Cardiac muscle cell (in vitro differentiated cells and primary cell): ENCODE measurements at regions not wholly inside any gene's neighbourhood (a gene's known extent, or its start where the extent isn't known, plus 50 kb on each side); places are given as distances from the start of the nearest gene placed in this dataset.

Experiments used
- DNase-seq, 2 donors: peaks; one replicate each; pipeline versions ENCODE4 v3.0.0 to v3.0.0-alpha.2; 2010 to 2017; ENCODE audit warnings: low read depth in 1 of 2, low spot score in 1 of 2
- H3K27ac ChIP-seq: fragments of 200-600 bp; sonication (generic); 2 replicates; pipeline ENCODE4 v1.5.1; 2016
- H3K27me3 ChIP-seq: fragments of 200-600 bp; sonication (generic); 2 replicates; pipeline ENCODE4 v1.6.0; 2016; ENCODE audit warnings: control low read depth
- H3K36me3 ChIP-seq: fragments of 200-600 bp; sonication (generic); 2 replicates; pipeline ENCODE4 v1.5.1; 2016; ENCODE audit warnings: control low read depth
- H3K4me1 ChIP-seq: fragments of 200-600 bp; sonication (generic); 2 replicates; pipeline ENCODE4 v1.8.1; 2017; ENCODE audit warnings: low read depth, mild to moderate bottlenecking, mixed run types
- H3K4me3 ChIP-seq: fragments of 200-600 bp; sonication (generic); 2 replicates; pipeline ENCODE4 v1.5.1; 2016; ENCODE audit warnings: mild to moderate bottlenecking
- H3K9me3 ChIP-seq: fragments of 200-600 bp; sonication (generic); 2 replicates; pipeline ENCODE4 v1.5.1; 2017; ENCODE audit warnings: low read depth, mild to moderate bottlenecking, control low read depth
- TF ChIP-seq, protein P1 (sequence below): IDR thresholded peaks from 2 replicates; pipeline ENCODE4 v1.5.1; 2012; ENCODE audit warnings: low read depth, mild to moderate bottlenecking, low read length

DNA sequence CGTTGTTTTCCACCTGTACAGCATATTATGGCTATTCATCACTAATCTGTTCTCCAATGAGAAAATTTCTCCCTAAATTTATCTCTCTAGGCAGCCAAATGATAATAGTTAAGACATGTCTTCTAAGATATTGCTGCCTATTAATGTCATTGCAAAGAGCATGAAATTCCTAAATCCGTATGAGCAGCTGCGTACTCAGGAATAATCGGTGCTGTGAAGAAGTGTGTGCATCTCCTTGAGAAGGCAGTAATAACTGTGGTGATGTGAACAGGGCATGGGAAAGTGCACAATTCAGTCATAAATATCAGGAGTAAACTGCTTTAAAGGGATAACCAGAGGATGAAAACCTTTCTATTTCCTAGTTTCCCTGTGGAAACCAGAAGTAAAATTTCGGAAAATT lies 112.2 kb downstream of the SLITRK5 start:
- TF ChIP-seq, protein P1, sequence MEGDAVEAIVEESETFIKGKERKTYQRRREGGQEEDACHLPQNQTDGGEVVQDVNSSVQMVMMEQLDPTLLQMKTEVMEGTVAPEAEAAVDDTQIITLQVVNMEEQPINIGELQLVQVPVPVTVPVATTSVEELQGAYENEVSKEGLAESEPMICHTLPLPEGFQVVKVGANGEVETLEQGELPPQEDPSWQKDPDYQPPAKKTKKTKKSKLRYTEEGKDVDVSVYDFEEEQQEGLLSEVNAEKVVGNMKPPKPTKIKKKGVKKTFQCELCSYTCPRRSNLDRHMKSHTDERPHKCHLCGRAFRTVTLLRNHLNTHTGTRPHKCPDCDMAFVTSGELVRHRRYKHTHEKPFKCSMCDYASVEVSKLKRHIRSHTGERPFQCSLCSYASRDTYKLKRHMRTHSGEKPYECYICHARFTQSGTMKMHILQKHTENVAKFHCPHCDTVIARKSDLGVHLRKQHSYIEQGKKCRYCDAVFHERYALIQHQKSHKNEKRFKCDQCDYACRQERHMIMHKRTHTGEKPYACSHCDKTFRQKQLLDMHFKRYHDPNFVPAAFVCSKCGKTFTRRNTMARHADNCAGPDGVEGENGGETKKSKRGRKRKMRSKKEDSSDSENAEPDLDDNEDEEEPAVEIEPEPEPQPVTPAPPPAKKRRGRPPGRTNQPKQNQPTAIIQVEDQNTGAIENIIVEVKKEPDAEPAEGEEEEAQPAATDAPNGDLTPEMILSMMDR, result no peak
- H3K27ac ChIP-seq, result no peak overlapping the region
- no peaks in the 10 kb centered on the region for H3K36me3 ChIP-seq
- no peaks in the 10 kb centered on the region for H3K27me3 ChIP-seq
- H3K4me1 ChIP-seq, result no peaks in the 10 kb centered on the region
- no peaks in the 10 kb centered on the region for H3K9me3 ChIP-seq
- H3K4me3 ChIP-seq, result no peak overlapping the region
- no peak for DNase-seq

DNA sequence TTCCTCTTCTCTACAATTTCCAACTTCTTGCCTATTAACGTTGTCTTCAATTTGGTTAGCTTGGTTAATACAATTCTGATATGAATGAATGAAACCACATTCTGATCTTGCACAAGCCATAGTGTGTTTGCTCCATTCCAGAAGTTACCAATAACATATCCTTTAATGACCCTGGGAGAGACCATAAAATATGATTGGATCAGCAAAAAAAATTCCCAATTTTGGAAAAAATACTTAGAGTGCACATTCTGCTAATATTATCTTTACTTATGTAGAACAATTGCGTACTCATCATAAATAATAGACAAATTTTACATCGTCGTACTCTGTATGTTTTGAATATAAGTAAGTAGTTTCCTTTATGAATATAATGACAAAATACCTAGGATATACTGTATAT lies 117.2 kb downstream of the SLITRK5 start:
- no peak for DNase-seq
- TF ChIP-seq, protein P1, result no peak
- H3K36me3 ChIP-seq, result no peaks in the 10 kb centered on the region
- no peak overlapping the region for H3K4me3 ChIP-seq
- no peaks in the 10 kb centered on the region for H3K27me3 ChIP-seq
- H3K9me3 ChIP-seq, result no peaks in the 10 kb centered on the region
- no peaks in the 10 kb centered on the region for H3K4me1 ChIP-seq
- H3K27ac ChIP-seq, result no peak overlapping the region

DNA sequence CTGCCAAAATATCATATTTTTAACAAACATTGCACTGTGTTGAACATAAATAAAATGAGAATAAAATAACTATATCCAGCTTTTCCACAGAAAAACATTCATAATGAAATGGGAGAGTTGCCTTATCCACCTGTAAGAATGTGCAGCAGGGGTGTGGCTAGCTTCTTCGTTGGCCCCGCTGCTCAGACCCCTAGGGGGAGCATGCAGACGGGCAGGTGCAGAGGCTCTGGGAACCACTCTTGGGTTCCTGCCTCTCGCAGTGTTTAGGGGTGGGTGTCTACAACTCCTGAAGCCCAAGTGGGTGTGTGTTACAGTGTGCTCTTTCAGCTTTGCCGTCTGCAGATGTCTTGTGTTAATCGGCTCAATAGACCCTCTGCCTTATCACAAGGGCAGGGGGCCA lies 121.7 kb downstream of the SLITRK5 start:
- Histone ChIP-seq H3K4me1 (no peaks in the 10 kb centered on the region), H3K27me3 (no peaks in the 10 kb centered on the region), H3K9me3 (no peaks in the 10 kb centered on the region), H3K36me3 (no peaks in the 10 kb centered on the region), H3K27ac (no peak overlapping the region), H3K4me3 (no peak overlapping the region)
- TF ChIP-seq, protein P1, result no peak
- no peak for DNase-seq

DNA sequence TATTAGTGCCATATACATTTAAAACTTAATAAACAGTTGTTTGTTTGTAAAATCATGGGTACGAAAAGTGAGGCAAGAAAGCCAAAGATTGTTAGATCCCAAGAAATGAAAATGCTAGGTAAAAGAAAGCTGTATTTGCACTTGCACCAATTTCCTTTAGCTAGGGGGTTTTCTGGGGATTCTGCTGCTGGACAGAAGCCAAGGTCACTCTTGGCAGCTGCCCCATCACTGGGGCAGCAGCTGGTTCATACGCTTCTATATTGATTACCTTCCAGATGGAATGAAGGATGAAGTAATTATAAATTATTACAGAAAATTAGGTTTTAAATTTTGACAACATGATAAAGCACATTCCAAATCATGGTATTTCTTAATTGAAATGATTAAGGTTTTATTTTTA lies 127.4 kb downstream of the SLITRK5 start:
- no peaks in the 10 kb centered on the region for H3K36me3 ChIP-seq
- no peak overlapping the region for H3K27ac ChIP-seq
- TF ChIP-seq, protein P1, result no peak
- H3K9me3 ChIP-seq, result no peaks in the 10 kb centered on the region
- no peaks in the 10 kb centered on the region for H3K27me3 ChIP-seq
- DNase-seq, result no peak
- no peaks in the 10 kb centered on the region for H3K4me1 ChIP-seq
- H3K4me3 ChIP-seq, result no peak overlapping the region

DNA sequence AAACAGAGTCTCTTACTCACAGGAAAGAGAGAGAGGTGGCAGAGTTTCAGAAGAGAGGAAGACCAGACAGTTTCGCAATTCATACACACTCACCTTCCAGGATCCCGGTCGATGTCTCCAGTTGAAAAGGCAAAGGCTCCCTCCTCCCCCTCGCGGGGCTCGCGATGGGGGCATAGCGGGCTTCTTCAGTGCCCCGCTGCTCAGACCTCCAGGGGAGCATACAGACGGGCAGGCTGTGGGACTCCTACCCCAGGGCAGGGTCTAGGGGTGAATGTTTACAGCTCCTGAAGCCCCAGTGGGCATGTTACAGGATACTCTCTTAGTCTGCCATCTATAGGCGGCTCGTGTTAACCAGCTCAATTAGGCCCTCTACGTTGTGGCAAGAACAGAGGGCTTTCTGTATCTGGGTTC lies 139.2 kb downstream of the SLITRK5 start:
- peak in 1 of 2 donors; percentile 7 for DNase-seq
- TF ChIP-seq, protein P1, result no peak
- no peak overlapping the region for H3K4me3 ChIP-seq
- no peaks in the 10 kb centered on the region for H3K36me3 ChIP-seq
- no peaks in the 10 kb centered on the region for H3K9me3 ChIP-seq
- no peaks in the 10 kb centered on the region for H3K4me1 ChIP-seq
- no peak overlapping the region for H3K27ac ChIP-seq
- no peaks in the 10 kb centered on the region for H3K27me3 ChIP-seq

DNA sequence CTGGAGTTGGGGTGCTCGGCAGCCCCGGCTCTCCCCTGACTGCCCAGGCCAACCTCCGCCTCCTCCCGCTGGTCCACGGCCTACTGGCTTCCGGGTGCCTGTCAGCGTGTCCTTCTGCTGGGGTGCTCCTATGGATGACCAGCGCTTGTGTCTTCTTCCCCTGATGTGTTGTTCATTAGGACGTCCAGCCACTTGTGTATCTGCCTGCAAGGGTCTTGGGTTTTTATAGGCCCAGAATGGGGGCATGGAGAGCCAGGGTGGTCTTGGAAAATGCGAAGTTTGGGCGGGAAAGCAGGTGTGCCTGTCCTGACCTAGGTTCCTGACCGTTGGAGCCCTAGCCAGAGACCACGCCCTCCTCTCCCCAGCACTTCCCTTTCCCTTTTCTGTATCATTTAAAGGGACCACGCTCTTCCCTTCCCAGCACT lies 139.8 kb downstream of the SLITRK5 start:
- Histone ChIP-seq H3K27me3 (no peaks in the 10 kb centered on the region), H3K4me1 (no peaks in the 10 kb centered on the region), H3K4me3 (no peak overlapping the region), H3K36me3 (no peaks in the 10 kb centered on the region), H3K9me3 (no peaks in the 10 kb centered on the region), H3K27ac (no peak overlapping the region)
- TF ChIP-seq, protein P1, result no peak
- DNase-seq, result no peak
